SK-N-SH (cell line): ENCODE measurements at regions not wholly inside any gene's neighbourhood (a gene's known extent, or its start where the extent isn't known, plus 50 kb on each side); places are given as distances from the start of the nearest gene placed in this dataset.

Experiments used
- CHD2 ChIP-seq: fragments of 150-350 bp; IDR thresholded peaks from 2 replicates; pipeline ENCODE4 v1.6.1; 2018; ENCODE audit warnings: low read length; ENCODE audit not compliant: partially characterized antibody
- CTCF ChIP-seq: fragments of 200-600 bp; sonication (generic); IDR thresholded peaks from 2 replicates; pipeline ENCODE4 v1.6.1; 2017; ENCODE audit warnings: antibody characterized with exemption, mild to moderate bottlenecking, moderate library complexity
- EP300 ChIP-seq, 2 experiments: IDR thresholded peaks; 2 replicates each; pipeline versions ENCODE4 v1.4.0 to v1.6.1; 2012; ENCODE audit warnings: borderline replicate concordance in 1 of 2, low read depth in 1 of 2, low read length in 1 of 2
- FOXJ3 ChIP-seq: sonication (generic); formaldehyde crosslinking; IDR thresholded peaks from 2 replicates; pipeline ENCODE4 v1.5.1; 2020; ENCODE audit warnings: mild to moderate bottlenecking, missing genetic modification reagents
- POLR2AphosphoS5 ChIP-seq: IDR thresholded peaks from 2 replicates; pipeline ENCODE4 v1.6.1; 2012; ENCODE audit warnings: low read depth, low read length
- USF1 ChIP-seq: IDR thresholded peaks from 2 replicates; pipeline ENCODE4 v1.4.0; 2012; ENCODE audit warnings: low read depth, borderline replicate concordance
- ZBTB33 ChIP-seq: IDR thresholded peaks from 2 replicates; pipeline ENCODE4 v1.4.0; 2012; ENCODE audit warnings: low read depth, borderline replicate concordance

- TF ChIP-seq CTCF (no peak), EP300 (IDR thresholded peaks at IDR 0.05; ENCODE audit: borderline replicate concordance in 1 of 2, low read depth in 1 of 2, low read length in 1 of 2) (no peak), POLR2AphosphoS5 (no peak), ZBTB33 (no peak), FOXJ3 (no peak), CHD2 (no peak), USF1 (no peak)
Observed at GRCh38 chr5:163870441-163870840, 365.0 kb downstream of the MAT2B start.
